ENCODE measurements at regions not wholly inside any gene's neighbourhood (a gene's known extent, or its start where the extent isn't known, plus 50 kb on each side); places are given as distances from the start of the nearest gene placed in this dataset.

GRCh38 chr20:56060486-56060885 lies 55.2 kb upstream of the CBLN4 start:
- TF ChIP-seq POLR2A (IDR thresholded peaks at IDR 0.05) (no peak), CTCF (IDR thresholded peaks at IDR 0.05) (no peak)
- H3K4me1 ChIP-seq: no peaks in the 10 kb centered on the region
- H3K27ac ChIP-seq: no peak overlapping the region
- intact Hi-C loops (cut with DNase I): no loop called here
- H3K36me3 ChIP-seq: no peaks in the 10 kb centered on the region
- DNase-seq: no peak
- 50 to 56% (median 52%) methylated on average over 2 of the region's 2 CpGs for WGBS, 4 donors
- H3K4me3 ChIP-seq: no peak overlapping the region
- no peak for ATAC-seq
- H3K9me3 ChIP-seq: peaks cover 0 to 3% (median 0%) of the 10 kb centered on the region in 12 donors
- no peaks in the 10 kb centered on the region for H3K27me3 ChIP-seq

GRCh38 chr20:56069016-56069415 lies 63.7 kb upstream of the CBLN4 start:
- ATAC-seq (no peak), DNase-seq (no peak)
- H3K4me3 ChIP-seq: no peak overlapping the region

GRCh38 chr20:56072165-56072564 lies 66.8 kb upstream of the CBLN4 start:
- Histone ChIP-seq H3K9me3 (peaks cover 0 to 16% (median 4%) of the 10 kb centered on the region in 12 donors), H3K36me3 (no peaks in the 10 kb centered on the region), H3K27me3 (no peaks in the 10 kb centered on the region), H3K27ac (no peak overlapping the region), H3K4me1 (no peaks in the 10 kb centered on the region), H3K4me3 (no peak overlapping the region)
- no peak for DNase-seq
- no peak for ATAC-seq
- intact Hi-C loops (cut with DNase I): loop anchor here in 1 of 10 donors (10.0 kb wide), 1 partner anchor 57 kb away; no protein-coding TSS in a partner anchor
- TF ChIP-seq POLR2A (IDR thresholded peaks at IDR 0.05): no peak
- no peak for TF ChIP-seq CTCF (IDR thresholded peaks at IDR 0.05)
- WGBS, 4 donors: 46 to 62% (median 55%) methylated on average over 1 of the region's 1 CpG

More at GRCh38 chr20:56069016-56069415, 63.7 kb upstream of the CBLN4 start:
- 85 to 89% (median 87%) methylated on average over 1 of the region's 1 CpG for WGBS, 4 donors
- H3K4me1 ChIP-seq: no peaks in the 10 kb centered on the region
- TF ChIP-seq CTCF (IDR thresholded peaks at IDR 0.05) (no peak), POLR2A (IDR thresholded peaks at IDR 0.05) (no peak)
- H3K27ac ChIP-seq: no peak overlapping the region
- peaks cover 0 to 6% (median 0%) of the 10 kb centered on the region in 12 donors for H3K9me3 ChIP-seq
- H3K36me3 ChIP-seq: no peaks in the 10 kb centered on the region
- no peaks in the 10 kb centered on the region for H3K27me3 ChIP-seq
- intact Hi-C loops (cut with DNase I): no loop called here

- Histone ChIP-seq H3K4me3 (no peak overlapping the region), H3K36me3 (no peaks in the 10 kb centered on the region), H3K9me3 (peaks cover 0 to 5% (median 0%) of the 10 kb centered on the region in 12 donors), H3K27me3 (no peaks in the 10 kb centered on the region), H3K27ac (no peak overlapping the region), H3K4me1 (no peaks in the 10 kb centered on the region)
- no peak for DNase-seq
- TF ChIP-seq CTCF (IDR thresholded peaks at IDR 0.05): no peak
- TF ChIP-seq POLR2A (IDR thresholded peaks at IDR 0.05): no peak
- ATAC-seq: no peak
- 35 to 39% (median 38%) methylated on average over 4 of the region's 4 CpGs for WGBS, 4 donors
- intact Hi-C loops (cut with DNase I): no loop called here
These were observed 83.1 kb upstream of the CBLN4 start for GRCh38 chr20:56088375-56088774.
